ENCODE measurements at regions not wholly inside any gene's neighbourhood (a gene's known extent, or its start where the extent isn't known, plus 50 kb on each side); places are given as distances from the start of the nearest gene placed in this dataset.

- ChIA-PET CTCF (no interaction called here), POLR2A (ENCODE audit: unreplicated experiment) (no interaction called here)
- H3F3A ChIP-seq (ENCODE audit: low read length, unreplicated experiment), result no peaks in the 10 kb centered on the region
- H3K9ac ChIP-seq (ENCODE audit: low read length), result no peak overlapping the region
- BruUV-seq (replicated peaks), result no TSS peak
- no peak overlapping the region for H3K4me3 ChIP-seq (ENCODE audit: low read length)
- DNase-seq (no peak), ATAC-seq (no peak)
- no peaks in the 10 kb centered on the region for H3K9me3 ChIP-seq (ENCODE audit: low read length)
- H3K79me2 ChIP-seq (ENCODE audit: low read length), result no peaks in the 10 kb centered on the region
- H3K36me3 ChIP-seq (ENCODE audit: low read depth, low read length), result no peaks in the 10 kb centered on the region
- H3K4me1 ChIP-seq (ENCODE audit: insufficient read depth, low read length), result peaks cover 36% of the 10 kb centered on the region
- H4K20me1 ChIP-seq (ENCODE audit: low read length), result no peaks in the 10 kb centered on the region
- intact Hi-C loops (cut with micrococcal nuclease), result no loop called here
- H3K4me2 ChIP-seq (ENCODE audit: low read length), result no peak overlapping the region
- H3K9me2 ChIP-seq (replicated peaks; ENCODE audit: low read length), result no peaks in the 10 kb centered on the region
- H2AFZ ChIP-seq (ENCODE audit: low read length), result no peak overlapping the region
- TF ChIP-seq EZH2 (IDR thresholded peaks at IDR 0.05; ENCODE audit: low read length, unreplicated experiment), result no peak
- TF ChIP-seq EZH2phosphoT487 (IDR thresholded peaks at IDR 0.05; ENCODE audit: borderline replicate concordance, low read length), result no peak
- TF ChIP-seq CTCF (conservative IDR thresholded peaks at IDR 0.05; ENCODE audit: low read depth, low read length), result no peak
- no peak overlapping the region for H3K27ac ChIP-seq (ENCODE audit: low read length)
- H3K27me3 ChIP-seq (ENCODE audit: low read length), result peaks cover 16% of the 10 kb centered on the region
Measured at GRCh38 chr1:229889031-229889517, 178.0 kb upstream of the GALNT2 start.

GRCh38 chr1:229891227-229891626, 175.8 kb upstream of the GALNT2 start:
- Histone ChIP-seq H3F3A (ENCODE audit: low read length, unreplicated experiment) (no peaks in the 10 kb centered on the region), H4K20me1 (ENCODE audit: low read length) (no peaks in the 10 kb centered on the region), H3K9me2 (replicated peaks; ENCODE audit: low read length) (no peaks in the 10 kb centered on the region), H3K27ac (ENCODE audit: low read length) (no peak overlapping the region), H3K36me3 (ENCODE audit: low read depth, low read length) (no peaks in the 10 kb centered on the region), H3K4me2 (ENCODE audit: low read length) (no peak overlapping the region), H3K4me3 (ENCODE audit: low read length) (no peak overlapping the region), H3K9me3 (ENCODE audit: low read length) (no peaks in the 10 kb centered on the region), H3K27me3 (ENCODE audit: low read length) (0 out of 2 replicates have a peak, but pooled peaks cover 4% of the 10 kb centered on the region), H3K9ac (ENCODE audit: low read length) (no peak overlapping the region), H2AFZ (ENCODE audit: low read length) (no peak overlapping the region), H3K4me1 (ENCODE audit: insufficient read depth, low read length) (peaks cover 47% of the 10 kb centered on the region), H3K79me2 (ENCODE audit: low read length) (no peaks in the 10 kb centered on the region)
- DNase-seq, result no peak
- BruUV-seq (replicated peaks), result no TSS peak
- intact Hi-C loops (cut with micrococcal nuclease), result no loop called here
- ChIA-PET CTCF (no interaction called here), POLR2A (ENCODE audit: unreplicated experiment) (no interaction called here)
- no peak for ATAC-seq
- no peak for TF ChIP-seq EZH2 (IDR thresholded peaks at IDR 0.05; ENCODE audit: low read length, unreplicated experiment)
- TF ChIP-seq CTCF (conservative IDR thresholded peaks at IDR 0.05; ENCODE audit: low read depth, low read length), result no peak
- TF ChIP-seq EZH2phosphoT487 (IDR thresholded peaks at IDR 0.05; ENCODE audit: borderline replicate concordance, low read length), result no peak

- Histone ChIP-seq H3F3A (ENCODE audit: low read length, unreplicated experiment) (no peaks in the 10 kb centered on the region), H3K36me3 (ENCODE audit: low read depth, low read length) (no peaks in the 10 kb centered on the region), H3K4me3 (ENCODE audit: low read length) (no peak overlapping the region), H3K9ac (ENCODE audit: low read length) (no peak overlapping the region), H3K27me3 (ENCODE audit: low read length) (peaks cover 10% of the 10 kb centered on the region), H3K4me2 (ENCODE audit: low read length) (no peak overlapping the region), H3K27ac (ENCODE audit: low read length) (no peak overlapping the region), H3K4me1 (ENCODE audit: insufficient read depth, low read length) (peaks cover 37% of the 10 kb centered on the region), H3K79me2 (ENCODE audit: low read length) (no peaks in the 10 kb centered on the region), H3K9me3 (ENCODE audit: low read length) (no peaks in the 10 kb centered on the region), H2AFZ (ENCODE audit: low read length) (no peak overlapping the region), H3K9me2 (replicated peaks; ENCODE audit: low read length) (no peaks in the 10 kb centered on the region), H4K20me1 (ENCODE audit: low read length) (no peaks in the 10 kb centered on the region)
- no TSS peak for BruUV-seq (replicated peaks)
- ChIA-PET POLR2A (ENCODE audit: unreplicated experiment) (no interaction called here), CTCF (no interaction called here)
- intact Hi-C loops (cut with micrococcal nuclease), result no loop called here
- no peak for ATAC-seq
- no peak for TF ChIP-seq CTCF (conservative IDR thresholded peaks at IDR 0.05; ENCODE audit: low read depth, low read length)
- TF ChIP-seq EZH2 (IDR thresholded peaks at IDR 0.05; ENCODE audit: low read length, unreplicated experiment), result no peak
- no peak for TF ChIP-seq EZH2phosphoT487 (IDR thresholded peaks at IDR 0.05; ENCODE audit: borderline replicate concordance, low read length)
- DNase-seq, result no peak
Measured at GRCh38 chr1:229892515-229893117, 174.4 kb upstream of the GALNT2 start.
